NCI-H526 treated with DMSO at 0.1 percent for 48 hours (cell line): ENCODE measurements at regions not wholly inside any gene's neighbourhood (a gene's known extent, or its start where the extent isn't known, plus 50 kb on each side); places are given as distances from the start of the nearest gene placed in this dataset.
"Not testable (repeated sequence)": the region's sequence is repeated elsewhere in the genome, so short reads cannot be mapped to it uniquely, and the experiment has no call there.

Experiments used
- DNase-seq: peaks from one replicate; lab custom pipeline; 2025; lab: John Stamatoyannopoulos, UW

DNA sequence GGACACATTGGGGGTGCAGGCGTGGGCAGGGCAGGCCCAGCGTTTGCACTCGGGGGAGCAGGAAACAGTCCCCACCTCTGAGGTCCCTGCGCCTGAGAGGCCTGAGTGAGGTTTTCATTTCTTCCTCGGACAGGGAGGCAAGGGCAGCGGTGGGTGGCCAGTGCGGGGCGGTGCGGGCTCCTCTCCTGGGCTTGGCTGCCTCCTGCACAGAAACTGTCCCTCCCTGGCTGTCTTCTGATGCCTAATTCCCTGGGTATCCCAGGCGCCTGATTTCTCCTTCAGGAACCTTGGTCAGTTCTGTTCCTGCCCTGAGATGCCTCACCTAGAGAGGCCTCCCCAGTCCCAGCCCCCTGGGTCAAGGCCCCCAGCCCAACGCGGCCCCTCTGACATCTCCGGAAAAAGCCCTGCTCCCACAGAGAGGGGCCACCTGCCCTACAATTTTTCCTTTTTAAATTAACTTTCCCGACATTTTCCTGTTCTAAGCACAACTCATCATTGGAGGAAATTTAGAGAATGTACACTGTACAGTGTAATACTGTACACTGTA, 260.3 kb downstream of the ADGRD1 start:
- no peak for DNase-seq

DNA sequence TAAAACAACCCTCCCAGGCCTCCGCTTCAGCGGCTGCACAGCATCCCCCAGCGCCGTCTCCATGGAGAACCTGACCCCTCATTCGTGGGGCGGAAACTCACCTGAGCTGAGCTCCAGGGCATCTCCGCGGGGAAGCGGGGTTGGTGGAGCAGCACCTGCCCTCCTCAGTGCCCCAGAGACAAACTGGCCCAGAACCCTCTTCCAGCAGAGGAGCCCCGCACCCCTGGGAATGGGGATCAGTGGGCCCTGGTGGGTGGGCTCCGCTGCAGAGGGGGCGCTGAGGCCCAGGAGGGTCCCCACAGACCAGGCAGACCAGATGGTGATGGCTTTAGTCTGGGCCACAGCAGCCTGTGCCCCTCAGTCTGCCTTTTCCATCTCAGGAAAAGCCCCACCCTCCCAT, 261.2 kb downstream of the ADGRD1 start:
- DNase-seq = not testable (repeated sequence)

DNA sequence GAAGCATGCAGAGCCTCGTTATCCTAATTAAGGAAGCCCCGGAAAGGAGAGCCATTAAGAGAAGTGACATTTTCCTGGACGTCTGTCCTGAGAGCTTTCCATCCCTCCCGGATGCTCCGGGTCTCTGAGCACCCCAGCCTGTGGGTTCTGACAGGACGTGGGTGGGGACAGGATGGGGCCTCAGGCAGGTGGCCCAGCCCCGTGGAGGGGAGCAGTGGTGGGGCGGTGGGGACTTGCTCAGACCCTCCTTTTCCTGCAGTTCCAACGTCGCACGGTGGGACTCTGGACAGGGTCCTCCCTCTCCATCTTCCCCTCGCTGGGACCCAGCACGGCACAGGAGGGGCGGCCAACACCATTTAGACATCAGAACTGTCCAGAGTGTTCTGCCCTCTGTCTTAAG, 262.9 kb downstream of the ADGRD1 start:
- not testable (repeated sequence) for DNase-seq

DNA sequence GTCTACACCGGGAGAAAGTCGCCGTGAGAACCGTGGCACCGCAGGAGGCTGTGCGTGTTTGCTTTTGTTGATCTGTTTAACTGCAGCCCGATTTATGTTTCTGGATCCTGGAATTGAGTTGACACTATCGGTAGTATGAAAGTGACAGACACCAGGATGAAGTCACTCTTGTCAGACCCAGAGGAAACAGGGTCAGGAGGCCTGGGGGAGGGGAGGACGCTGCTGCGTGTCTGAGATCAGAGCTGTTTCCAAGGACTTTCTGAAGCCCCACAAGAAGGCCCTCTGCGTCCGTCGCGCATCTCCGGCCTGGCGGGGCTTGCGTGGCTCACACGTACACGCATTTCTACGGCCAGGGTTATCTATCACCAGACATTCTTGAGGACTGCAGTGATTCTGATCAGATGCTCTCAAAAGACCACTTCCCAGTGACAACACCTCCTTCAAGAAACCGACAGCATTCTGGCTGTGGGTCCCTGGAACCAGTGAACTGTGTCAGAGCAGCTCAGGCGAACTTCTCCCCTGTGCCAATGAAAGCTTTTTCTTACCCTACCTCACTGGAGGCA, 263.4 kb downstream of the ADGRD1 start:
- no peak for DNase-seq

DNA sequence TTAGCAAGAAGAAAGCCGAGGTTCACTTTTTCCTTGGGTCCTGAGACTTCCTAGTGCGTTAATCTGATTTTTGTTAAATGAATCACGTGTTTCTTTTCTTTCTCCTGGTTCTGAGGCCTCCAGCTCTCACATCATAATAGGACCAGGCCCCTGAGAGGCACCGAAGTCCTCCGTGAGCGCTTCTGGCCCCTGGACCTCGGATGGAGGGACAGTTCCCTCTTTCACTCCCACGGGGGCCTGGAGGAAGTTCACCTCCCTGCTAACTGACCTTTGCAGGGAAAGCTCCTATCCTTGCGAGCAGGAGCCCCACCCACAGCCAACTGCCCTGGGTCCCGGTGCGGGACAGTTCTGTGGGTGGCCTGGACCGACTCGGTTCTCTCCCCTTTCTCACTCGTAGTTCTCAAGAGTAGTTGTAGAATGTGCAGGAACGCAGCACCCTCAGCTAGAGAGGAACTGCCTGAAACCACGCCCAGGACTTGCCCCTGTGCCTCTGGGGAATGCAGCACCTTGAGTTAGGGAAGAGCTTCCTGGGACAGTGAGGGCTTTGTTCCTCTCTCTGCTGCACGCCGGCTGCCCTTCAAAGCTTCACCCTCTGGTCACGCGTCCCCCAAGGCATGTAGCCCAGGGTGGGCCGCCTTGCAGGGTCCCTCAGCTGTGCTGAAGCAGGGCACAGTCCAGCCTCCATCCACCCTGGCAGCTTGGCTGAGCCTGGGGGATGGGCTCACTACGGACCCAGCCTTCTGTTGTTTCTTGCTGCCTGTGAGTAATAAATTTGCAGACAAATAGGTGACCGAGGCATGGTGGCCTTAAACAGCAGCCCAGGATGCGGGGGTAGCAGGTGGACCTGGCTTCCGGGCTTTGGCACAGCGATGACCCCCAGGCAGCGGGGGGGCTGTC, 264.6 kb downstream of the ADGRD1 start:
- peak; percentile 81 for DNase-seq

DNA sequence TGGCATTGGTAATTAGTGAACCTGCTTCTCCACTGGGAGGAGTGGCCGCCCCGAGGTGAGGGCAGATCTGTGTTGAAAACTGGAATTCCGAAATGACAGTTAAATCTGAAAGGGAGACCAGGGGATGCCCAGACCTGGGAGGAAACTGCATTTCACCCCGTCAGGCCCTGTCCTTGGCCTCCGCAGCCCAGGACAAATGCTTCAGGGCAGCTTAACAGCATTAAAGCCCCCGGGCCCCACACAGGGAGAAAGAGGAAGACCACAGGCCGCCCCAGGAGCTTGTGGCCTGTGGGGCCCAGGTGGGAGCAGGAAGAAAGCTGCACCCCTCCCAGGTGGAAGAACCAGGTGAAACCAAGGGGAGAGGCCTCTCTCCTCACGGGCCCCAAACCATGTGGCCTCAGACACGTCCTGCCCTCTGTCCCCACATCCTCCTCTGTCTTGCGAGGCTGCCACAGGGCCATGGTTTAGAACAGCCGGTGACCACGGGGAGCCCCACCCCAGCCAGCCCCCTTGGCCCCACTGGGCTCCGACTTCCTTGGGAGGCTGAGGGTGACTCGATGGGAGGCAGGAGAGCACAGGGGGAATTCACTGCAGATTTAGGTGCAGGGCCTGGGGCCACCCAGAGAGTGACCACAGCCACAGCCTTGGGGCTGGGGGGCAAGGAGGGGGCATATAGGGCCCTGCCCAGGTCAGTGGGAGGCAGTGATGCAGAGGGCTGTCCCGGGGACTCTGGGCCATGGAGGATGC, 265.4 kb downstream of the ADGRD1 start:
- no peak for DNase-seq

DNA sequence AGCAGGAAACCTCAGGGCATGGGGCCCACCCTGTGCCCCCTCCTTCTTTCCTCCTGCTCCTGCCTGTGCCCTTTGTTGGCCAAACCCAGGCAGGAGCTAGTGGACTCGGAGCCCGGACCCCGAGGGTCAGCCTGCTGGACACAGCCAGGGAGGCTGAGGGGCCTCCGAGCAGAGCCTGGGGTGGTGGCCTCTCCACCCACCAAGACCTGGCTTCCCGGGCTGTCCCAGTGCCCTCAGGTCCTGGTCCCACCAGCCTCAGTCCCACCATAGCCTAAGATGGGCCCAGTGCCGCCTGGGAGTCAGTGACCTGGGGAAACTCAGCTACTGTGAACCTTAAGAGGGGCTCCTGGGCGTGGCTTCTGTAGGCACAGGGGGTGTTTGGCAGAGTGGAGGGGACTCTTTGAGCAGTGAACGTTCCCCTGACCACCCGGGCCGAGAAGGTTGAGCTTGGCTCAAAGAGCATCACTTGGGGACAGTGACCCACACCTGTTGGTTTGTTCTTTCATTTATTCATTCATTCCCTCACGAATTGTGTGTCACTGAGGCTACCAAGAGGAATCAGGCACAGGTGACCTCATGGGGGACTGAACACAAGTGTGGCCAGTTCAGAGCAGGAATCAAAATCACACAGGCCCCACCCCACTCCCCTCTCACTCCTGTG, 266.1 kb downstream of the ADGRD1 start:
- no peak for DNase-seq

DNA sequence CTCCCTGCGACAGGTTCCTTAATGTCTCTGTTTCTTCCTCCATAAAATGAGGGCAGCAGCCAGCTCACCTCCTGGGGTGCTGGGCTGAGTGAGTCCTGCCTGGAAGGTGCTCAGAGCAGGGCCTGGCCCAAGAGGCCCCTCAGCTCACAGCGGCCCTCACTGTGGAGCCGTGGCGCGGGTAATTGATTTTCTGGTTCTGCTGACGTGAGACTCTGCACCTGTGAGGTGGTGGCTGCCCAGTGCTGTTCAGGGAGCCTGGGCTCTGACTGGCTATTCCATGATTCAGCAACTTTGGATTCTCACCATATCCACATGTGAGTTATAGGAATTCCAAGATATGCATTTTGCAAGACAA, 266.6 kb downstream of the ADGRD1 start:
- no peak for DNase-seq

DNA sequence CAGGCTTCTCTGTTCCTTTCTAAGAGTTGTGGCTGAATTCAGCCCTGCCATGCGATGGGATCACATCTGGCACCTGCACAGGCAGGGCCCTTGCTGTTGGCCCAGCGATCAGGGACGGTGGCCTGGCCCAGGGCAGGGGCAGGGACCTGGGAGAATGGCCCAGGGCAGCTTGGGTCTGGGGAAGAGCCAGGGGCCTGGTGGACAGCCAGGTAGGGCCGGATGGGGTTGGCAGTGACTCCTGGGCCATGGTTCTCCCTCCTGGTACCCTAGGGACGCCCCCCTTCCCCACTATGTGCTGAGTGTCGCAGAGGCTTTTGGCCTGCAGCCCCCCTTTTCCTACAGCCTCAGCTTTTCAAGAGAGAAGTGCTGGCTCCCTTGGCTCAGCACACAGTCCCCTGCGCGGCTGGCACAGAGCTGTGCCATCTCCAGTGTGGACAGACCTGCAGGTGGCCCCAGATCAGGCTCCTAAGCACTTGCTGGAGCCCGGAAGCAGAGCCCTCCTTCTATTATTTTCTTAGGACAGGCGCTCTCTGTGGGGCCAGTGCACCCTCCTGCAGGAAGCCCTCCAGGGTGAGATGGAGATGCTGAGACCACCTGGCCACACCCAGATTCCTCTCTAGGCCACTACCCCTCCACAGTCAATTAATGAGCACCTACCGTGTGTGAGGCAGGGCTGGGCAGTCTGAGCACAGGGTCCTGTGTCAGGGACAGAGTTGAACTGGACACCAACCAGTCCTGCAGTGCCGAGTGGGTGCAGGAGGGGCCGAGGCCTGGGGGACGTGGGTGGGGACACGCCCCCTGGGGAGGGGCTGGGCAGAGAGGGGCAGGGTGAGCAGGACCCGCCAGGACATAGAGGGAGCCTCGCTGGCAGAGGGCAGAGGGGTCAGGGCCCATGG, 267.6 kb downstream of the ADGRD1 start:
- no peak for DNase-seq

DNA sequence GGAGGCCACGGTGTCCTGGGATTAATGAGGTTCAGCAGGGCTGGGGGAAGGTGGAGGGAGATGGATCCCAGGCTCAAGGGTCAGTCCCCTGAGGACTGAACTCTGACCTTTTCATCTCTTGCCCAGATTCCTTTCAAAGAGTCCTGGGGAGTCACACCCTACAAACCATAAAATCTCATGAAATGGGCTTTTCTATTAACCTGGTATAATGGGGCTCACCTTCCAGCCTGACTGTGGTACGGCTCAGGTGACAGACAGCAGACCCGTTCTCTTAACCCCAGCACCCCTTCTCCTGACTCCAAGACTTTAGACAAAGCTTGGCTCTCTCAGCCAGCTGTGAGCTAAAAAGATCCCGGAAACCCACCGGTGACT, 268.2 kb downstream of the ADGRD1 start:
- DNase-seq = no peak

DNA sequence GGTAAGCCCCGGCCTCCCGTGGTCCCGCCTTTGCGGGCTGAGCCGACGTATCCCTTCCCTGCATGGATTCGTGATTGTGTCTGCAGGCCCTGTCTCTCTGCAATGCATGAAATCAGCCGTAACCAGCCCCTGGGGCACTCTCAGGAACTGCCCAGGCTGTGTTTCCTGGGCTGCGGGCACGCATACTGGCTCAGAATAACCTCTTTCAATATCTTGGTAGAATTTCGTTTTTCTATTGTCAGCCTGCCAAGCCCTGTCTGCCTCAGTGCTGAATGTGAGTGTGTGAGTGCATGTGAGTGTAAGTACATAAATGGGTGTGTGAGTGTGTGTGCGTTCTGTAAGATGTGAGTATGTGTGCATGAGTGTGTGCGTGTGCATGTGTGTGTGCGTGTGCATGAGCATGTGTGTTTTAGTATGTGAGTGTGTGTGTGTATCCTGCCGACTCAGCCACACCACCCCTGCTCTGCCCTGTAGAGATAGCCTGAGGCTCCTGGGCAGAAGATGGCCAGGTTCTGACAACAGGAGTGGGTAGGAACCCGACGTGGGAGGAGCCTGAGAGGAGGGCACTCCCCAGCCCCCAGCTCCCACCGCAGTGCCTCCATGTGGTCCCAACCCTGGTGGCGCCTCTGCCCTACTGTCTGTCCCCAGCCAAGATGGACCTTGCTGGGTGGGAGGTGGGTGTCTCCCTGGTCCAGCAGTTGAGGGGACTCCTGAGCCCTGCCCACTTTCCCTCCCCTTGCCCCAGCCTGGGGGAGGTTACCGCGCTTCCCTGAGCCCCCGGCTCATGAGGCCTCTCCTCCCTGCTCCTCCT, 268.8 kb downstream of the ADGRD1 start:
- no peak for DNase-seq

DNA sequence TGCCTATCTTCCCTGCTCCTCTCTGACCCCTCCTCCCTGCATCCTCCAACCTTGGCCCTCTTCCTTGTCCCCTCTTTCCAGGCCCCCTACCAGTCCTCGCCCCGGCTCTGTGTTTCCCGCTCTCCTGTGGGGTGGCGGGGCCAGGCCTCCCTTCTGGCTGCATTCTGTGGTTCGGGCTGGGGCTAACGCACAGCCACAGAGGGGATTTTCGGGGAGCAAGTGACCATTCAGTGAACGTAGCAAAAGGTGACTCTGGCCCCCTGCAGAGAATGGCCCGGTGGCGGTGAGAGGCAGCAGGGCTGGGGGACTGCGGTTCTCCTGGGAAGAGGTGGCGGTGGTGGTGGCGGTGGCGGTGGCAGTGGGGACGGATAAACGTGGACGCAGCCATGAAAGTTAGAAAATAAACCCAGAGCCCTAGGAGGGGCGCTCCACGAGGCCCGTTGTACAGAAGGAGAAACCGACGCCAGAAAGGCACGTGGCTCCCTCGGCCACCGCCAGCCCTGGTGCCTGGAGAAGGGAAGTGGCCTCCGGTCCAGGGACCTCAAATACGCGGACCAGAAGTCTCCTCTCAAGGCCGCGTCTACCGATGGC, 269.6 kb downstream of the ADGRD1 start:
- DNase-seq = no peak

DNA sequence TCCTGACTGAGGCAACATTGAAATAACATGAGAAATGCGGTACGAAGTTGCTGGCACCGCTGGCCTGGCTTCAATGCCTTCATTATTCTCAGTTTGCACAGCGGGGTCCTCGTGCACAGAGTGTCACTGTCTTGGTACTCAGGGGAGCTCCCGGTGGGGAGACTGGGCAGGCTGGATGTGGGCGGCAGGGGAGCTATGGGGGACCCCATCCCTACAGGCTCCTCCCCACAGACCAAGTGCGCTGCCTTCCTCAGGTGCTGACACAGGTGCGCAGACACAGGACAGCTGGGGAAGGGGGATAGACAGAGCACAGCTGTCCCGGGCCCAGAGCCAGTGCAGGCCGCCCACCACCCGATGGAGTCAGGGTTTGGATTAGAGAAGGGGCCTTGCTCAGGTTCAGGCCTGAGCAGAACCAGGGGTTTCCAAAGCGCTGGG, 270.1 kb downstream of the ADGRD1 start:
- DNase-seq = no peak

DNA sequence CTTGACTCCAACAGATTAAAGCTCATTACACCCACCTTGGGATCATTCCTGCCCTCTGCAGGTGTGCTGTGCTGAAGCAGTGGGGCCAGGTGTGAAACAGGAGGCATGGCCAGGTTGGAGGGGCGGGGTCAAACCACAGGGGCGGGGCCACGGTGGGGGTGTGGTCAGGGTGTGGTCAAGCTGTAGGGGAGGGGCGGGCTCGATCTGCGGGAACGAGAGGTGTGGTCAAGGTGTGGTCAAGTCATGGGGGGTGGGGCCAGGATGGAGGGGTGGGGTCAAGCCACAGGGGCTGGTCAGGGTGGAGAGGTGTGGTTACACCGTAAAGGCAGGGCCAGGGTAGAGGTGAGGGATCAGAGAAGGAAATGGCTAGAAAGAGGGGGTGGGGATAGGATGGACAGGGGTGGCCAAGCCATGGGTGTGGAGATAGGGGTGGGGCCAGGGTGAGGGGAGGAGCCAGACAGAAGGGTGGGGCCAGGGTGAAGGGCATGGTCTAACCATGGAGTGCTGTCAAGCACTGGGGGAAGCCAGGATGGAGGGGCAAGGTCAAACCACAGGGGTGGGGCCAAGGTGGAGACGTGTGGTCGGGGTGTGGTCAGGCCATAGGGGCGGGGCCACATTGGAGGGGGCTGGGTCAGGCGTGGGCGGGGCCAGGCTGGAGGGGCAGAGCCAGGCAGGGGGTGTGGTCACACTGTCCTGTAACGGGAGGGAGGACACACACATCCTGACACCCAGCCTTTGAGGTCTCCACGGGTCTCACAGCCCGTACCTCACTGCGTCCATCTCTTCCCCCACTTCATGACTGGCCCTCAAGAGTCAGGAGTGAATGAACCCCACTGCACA, 270.7 kb downstream of the ADGRD1 start:
- peak; percentile 7 for DNase-seq

DNA sequence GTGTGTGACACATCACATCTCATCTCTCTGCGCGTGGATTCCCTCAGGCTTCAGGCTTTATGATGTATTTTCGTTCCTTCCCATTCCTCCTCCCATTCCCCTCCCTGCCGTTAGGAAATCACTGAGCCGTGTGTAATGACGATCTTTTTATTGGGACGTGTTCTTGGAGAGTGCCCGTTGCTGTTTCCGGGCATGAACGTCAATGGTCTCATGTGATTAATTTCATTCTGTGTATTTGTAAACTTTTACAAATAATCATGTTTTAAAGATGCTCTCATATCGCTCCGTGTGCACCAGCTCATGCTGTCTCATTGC, 271.3 kb downstream of the ADGRD1 start:
- DNase-seq = not testable (repeated sequence)

DNA sequence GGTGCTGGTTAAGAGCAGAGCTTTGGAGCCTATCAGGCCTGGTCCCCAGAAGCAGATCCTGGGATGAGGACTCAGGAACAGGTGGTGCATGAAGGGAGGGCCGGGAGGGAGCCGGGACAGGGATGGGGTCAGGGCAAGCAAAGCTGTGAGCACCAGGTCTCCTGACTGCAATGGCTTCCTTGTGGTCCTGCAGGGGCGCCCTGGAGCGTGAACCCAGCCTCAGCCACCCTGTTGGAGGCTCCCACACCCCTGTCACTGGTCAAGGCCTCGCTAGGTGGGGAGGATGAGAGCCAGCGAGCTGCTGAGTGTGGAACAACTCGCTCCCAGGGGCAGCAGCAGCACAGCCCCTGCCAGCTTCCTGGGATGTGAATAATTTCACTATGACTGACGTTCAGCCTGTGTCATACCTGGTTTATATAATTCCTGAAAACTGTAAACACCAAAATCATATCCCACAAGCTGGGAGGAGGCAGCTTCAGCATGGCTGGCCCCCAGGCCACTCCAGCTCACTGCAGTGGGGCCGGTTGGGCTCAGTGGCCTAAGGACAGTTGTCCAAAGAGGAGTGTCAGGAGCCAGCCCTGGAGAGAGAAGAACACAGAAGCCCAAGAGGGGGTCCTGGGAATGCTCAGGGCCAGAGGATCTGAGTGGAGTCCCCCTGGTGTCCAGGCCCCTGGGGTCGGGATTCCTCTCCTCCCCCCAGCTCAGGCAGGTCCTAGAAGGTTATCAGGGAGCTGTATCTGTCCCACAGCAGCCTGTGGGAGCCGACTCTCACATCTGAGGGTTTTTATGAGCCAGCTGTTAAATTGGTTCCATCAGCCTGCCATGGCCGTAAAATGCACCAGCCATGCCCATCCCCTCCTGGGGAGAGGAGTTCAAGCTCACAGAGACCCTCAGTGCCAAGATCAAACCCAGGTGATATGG, 272.9 kb downstream of the ADGRD1 start:
- DNase-seq = no peak

DNA sequence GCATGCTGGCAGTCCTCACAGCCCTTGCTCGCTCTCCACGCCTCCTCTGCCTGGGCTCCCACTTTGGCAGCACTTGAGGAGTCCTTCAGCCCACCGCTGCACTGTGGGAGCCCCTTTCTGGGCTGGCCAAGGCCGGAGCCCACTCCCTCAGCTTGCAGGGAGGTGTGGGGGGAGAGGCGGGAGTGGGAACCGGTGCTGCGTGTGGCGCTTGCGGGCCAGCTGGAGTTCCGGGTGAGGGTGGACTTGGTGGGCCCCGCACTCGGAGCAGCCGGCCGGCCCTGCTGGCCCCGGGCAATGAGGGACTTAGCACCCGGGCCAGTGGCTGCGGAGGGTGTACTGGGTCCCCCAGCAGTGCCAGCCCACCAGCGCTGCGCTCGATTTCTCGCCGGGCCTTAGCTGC, 273.9 kb downstream of the ADGRD1 start:
- DNase-seq = not testable (repeated sequence)

DNA sequence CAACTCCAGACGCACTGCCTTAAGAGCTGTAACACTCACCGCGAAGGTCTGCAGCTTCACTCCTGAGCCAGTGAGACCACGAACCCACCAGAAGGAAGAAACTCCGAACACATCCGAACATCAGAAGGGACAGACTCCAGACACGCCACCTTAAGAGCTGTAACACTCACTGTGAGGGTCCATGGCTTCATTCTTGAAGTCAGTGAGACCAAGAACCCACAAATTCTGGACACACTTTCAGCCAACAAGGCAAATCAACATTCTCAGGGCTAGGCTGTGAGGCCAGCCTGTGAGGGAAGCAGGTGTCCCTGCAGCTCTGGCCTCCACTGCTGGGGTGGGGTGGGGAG, 275.3 kb downstream of the ADGRD1 start:
- DNase-seq = not testable (repeated sequence)
